DND-41 (cell line): ENCODE measurements at regions not wholly inside any gene's neighbourhood (a gene's known extent, or its start where the extent isn't known, plus 50 kb on each side); places are given as distances from the start of the nearest gene placed in this dataset.

Experiments
- ATAC-seq: fragments of 200-7000 bp; cut with Tn5 transposase; 3 replicates; pipeline ENCODE4 v1.9.1; 2021; ENCODE audit warnings: low read depth; ENCODE audit not compliant: insufficient read depth
- DNase-seq: peaks from one replicate; pipeline ENCODE4 v3.0.0-alpha.2; 2020
- H2AFZ ChIP-seq: 2 replicates; pipeline ENCODE4 v1.6.0; 2012; ENCODE audit warnings: low read depth, low read length
- H3K27ac ChIP-seq: 2 replicates; pipeline ENCODE4 v1.5.1; 2012; ENCODE audit warnings: low read length, inconsistent platforms
- H3K27me3 ChIP-seq: fragments of 200-600 bp; sonication (generic); 2 replicates; pipeline ENCODE4 v1.6.0; 2012; ENCODE audit warnings: low read length, mild to moderate bottlenecking, inconsistent platforms; ENCODE audit not compliant: insufficient read depth, poor library complexity
- H3K36me3 ChIP-seq: 2 replicates; pipeline ENCODE4 v1.5.1; 2012; ENCODE audit warnings: low read length, inconsistent platforms; ENCODE audit not compliant: insufficient read depth
- H3K4me1 ChIP-seq: 2 replicates; pipeline ENCODE4 v1.5.1; 2012; ENCODE audit warnings: mild to moderate bottlenecking, low read length; ENCODE audit not compliant: insufficient read depth
- H3K4me2 ChIP-seq: 2 replicates; pipeline ENCODE4 v1.6.0; 2012; ENCODE audit warnings: mild to moderate bottlenecking, moderate library complexity, low read length, inconsistent platforms; ENCODE audit not compliant: insufficient read depth
- H3K4me3 ChIP-seq, 2 experiments: fragments of 200-600 bp in 1 of 2; shearing (Covaris generic) in 1 of 2; 2 replicates each; pipeline ENCODE4 v1.5.1; 2012 to 2016; ENCODE audit warnings: inconsistent platforms in 2 of 2, low read length in 2 of 2, mild to moderate bottlenecking in 2 of 2, low read depth in 1 of 2, moderate library complexity in 1 of 2
- H3K79me2 ChIP-seq: 2 replicates; pipeline ENCODE4 v1.6.0; 2012; ENCODE audit warnings: low read length, inconsistent platforms; ENCODE audit not compliant: insufficient read depth
- H3K9ac ChIP-seq: 2 replicates; pipeline ENCODE4 v1.6.0; 2012; ENCODE audit warnings: low read depth, mild to moderate bottlenecking, inconsistent platforms, low read length, moderate library complexity
- H3K9me3 ChIP-seq: 2 replicates; pipeline ENCODE4 v1.5.1; 2012; ENCODE audit warnings: low read length, moderate library complexity, mild to moderate bottlenecking, inconsistent platforms; ENCODE audit not compliant: insufficient read depth, severe bottlenecking
- H4K20me1 ChIP-seq: 2 replicates; pipeline ENCODE4 v1.6.0; 2012; ENCODE audit warnings: low read length; ENCODE audit not compliant: insufficient read depth
- EZH2 ChIP-seq: IDR thresholded peaks from 3 replicates; pipeline ENCODE4 v1.6.1; 2012; ENCODE audit warnings: borderline replicate concordance, low read depth, mild to moderate bottlenecking, moderate library complexity, low read length, inconsistent platforms; ENCODE audit not compliant: severe bottlenecking
- TF ChIP-seq, protein P1 (sequence below): IDR thresholded peaks from 2 replicates; pipeline ENCODE4 v1.5.1; 2012; ENCODE audit warnings: borderline replicate concordance, low read length, moderate library complexity, mild to moderate bottlenecking; ENCODE audit not compliant: poor library complexity, severe bottlenecking; ENCODE audit errors: extremely low read depth

DNA sequence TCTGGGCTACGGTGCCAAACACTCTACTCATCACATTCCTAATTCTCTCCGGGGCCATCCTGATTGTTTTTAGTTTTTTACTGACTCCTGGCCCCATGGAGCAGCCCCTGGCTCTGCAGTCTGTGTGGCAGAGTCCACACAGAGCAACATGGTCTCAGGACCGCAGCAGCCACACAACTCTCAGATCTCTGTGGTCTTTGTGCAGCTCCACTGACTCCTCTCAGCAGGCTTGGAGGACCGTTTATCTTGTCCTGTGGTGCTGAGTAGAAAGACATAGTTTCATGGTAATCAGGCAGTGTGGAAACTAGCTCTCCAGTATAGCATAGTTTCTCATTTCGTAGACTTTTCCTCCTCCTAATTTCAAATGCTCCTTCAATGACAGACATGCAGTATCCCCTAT lies 168.4 kb downstream of the EDN1 start:
- Histone ChIP-seq H3K4me2 (no peak overlapping the region), H3K4me3 (no peak overlapping the region), H3K27ac (no peak overlapping the region), H3K9ac (no peak overlapping the region), H3K4me1 (no peaks in the 10 kb centered on the region), H3K9me3 (peaks cover 2% of the 10 kb centered on the region), H3K27me3 (no peaks in the 10 kb centered on the region), H3K36me3 (no peaks in the 10 kb centered on the region), H3K79me2 (no peaks in the 10 kb centered on the region), H4K20me1 (no peaks in the 10 kb centered on the region), H2AFZ (no peak overlapping the region)
- no peak for TF ChIP-seq EZH2
- TF ChIP-seq, protein P1, sequence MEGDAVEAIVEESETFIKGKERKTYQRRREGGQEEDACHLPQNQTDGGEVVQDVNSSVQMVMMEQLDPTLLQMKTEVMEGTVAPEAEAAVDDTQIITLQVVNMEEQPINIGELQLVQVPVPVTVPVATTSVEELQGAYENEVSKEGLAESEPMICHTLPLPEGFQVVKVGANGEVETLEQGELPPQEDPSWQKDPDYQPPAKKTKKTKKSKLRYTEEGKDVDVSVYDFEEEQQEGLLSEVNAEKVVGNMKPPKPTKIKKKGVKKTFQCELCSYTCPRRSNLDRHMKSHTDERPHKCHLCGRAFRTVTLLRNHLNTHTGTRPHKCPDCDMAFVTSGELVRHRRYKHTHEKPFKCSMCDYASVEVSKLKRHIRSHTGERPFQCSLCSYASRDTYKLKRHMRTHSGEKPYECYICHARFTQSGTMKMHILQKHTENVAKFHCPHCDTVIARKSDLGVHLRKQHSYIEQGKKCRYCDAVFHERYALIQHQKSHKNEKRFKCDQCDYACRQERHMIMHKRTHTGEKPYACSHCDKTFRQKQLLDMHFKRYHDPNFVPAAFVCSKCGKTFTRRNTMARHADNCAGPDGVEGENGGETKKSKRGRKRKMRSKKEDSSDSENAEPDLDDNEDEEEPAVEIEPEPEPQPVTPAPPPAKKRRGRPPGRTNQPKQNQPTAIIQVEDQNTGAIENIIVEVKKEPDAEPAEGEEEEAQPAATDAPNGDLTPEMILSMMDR = no peak
- DNase-seq = no peak
- ATAC-seq = no peak

DNA sequence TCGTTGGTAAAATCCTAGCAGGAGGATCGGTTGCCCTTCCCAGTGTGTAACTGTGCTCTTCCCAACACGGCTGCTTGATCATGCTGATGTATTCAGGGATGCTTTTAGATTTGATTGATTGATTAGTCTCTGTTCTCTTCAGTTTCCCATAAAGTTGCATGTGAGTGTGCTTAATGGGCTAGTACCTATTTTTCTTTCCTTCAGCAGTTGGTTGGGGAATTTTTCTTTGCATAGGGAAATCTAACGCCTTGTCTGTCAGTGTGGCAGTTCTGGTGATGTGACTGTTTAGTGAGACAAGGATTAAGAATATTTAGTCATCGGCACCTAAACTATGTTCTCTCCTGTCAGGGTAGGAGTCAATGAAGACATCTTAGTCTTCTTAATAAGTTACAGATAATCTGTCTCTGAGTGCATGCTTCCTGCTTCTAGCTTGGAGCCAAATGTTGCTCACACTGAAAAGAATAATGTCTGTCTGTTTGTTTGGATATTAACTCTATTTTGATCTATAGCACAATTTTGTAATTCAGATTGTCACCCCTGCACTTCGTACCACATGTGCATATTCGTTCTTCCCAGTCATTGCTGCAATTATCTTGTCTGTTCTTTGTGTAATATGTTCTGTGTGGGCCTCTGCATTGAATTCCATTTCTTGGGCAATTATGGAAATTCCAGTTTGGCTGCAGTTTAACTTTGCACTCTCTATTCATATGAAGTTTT lies 169.9 kb downstream of the EDN1 start:
- Histone ChIP-seq H3K9me3 (no peaks in the 10 kb centered on the region), H3K4me2 (no peak overlapping the region), H4K20me1 (no peaks in the 10 kb centered on the region), H3K79me2 (no peaks in the 10 kb centered on the region), H2AFZ (no peak overlapping the region), H3K27me3 (no peaks in the 10 kb centered on the region), H3K9ac (no peak overlapping the region), H3K4me1 (no peaks in the 10 kb centered on the region), H3K27ac (no peak overlapping the region), H3K36me3 (no peaks in the 10 kb centered on the region), H3K4me3 (no peak overlapping the region)
- no peak for ATAC-seq
- no peak for DNase-seq
- TF ChIP-seq, protein P1 = no peak
- TF ChIP-seq EZH2 = no peak

- TF ChIP-seq, protein P1 = no peak
- no peak for TF ChIP-seq EZH2
- Histone ChIP-seq H3K9me3 (no peaks in the 10 kb centered on the region), H3K27me3 (no peaks in the 10 kb centered on the region), H2AFZ (no peak overlapping the region), H3K27ac (no peak overlapping the region), H3K9ac (no peak overlapping the region), H3K4me3 (no peak overlapping the region), H3K4me2 (no peak overlapping the region), H4K20me1 (no peaks in the 10 kb centered on the region), H3K79me2 (no peaks in the 10 kb centered on the region), H3K36me3 (no peaks in the 10 kb centered on the region), H3K4me1 (no peaks in the 10 kb centered on the region)
- ATAC-seq (no peak), DNase-seq (no peak)
Measured at GRCh38 chr6:12467706-12468670, 177.8 kb downstream of the EDN1 start.
